Stimulated activated CD4-positive, alpha-beta T cell treated with anti-CD3 and anti-CD28 coated beads, Interleukin-15, amount 100 ng/mL, for 1 hour (primary cell): ENCODE measurements at regions not wholly inside any gene's neighbourhood (a gene's known extent, or its start where the extent isn't known, plus 50 kb on each side); places are given as distances from the start of the nearest gene placed in this dataset.

Source experiments
- DNase-seq, 2 donors: peaks; one replicate each; pipeline ENCODE4 v3.0.0-alpha.2; 2020; ENCODE audit warnings: low read depth in 1 of 2, low spot score in 1 of 2

DNA sequence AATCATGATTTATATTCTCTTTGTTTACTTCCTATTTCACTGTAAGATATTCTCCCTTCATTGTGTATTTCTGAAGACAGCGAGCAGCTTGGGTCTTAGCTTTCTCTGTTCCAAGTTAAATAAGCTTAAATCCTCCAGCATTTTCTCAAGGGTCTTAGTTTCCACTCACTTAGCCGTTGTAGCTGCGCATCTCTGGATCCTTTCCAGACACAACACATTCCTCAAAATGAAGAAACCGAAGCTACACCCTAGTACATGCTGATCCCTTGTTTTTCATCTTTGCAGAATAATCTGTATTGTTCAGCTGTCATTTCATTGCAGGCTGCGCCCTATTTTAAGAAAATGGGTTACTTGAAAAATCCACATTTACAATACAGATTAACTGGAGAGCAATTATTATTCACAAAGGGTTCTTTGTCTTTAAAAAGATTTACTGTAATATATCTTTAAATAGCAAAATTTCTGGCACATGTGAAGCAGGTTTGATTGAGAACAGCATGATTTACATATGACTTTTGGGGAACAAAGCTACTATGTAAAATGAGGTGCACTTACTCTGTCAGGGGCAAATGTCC is 375.8 kb downstream of the QKI start:
- DNase-seq, result no peak

DNA sequence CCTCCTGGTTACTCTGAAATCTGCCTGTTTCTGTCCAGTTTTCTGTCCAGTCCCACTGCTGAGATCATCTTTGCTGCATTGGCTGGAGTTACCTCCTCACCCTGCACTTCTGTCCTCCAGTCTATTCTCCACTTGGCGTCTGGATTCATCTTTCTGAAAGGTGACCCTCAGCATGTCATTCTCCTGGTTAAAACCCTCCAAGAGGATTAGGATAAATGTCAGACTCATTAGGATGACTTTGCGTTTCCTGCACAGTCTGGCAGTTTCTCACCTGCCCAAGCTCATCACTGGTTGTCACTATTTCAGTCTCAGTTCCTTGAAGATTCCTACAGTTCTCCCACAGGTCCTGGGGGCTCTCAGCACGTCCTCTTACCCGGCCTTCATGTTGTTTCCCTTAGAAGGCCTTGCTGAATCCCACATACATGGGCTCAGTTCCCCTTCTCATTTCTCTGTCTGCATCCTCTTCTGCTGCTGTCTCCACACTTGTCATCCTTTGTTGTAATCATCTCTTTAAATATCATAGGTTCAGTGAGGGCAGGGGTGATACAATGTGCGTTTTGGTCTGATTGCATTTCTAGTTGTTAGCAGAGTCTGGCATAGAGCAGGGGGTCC is 374.8 kb downstream of the QKI start:
- DNase-seq, result no peak

DNA sequence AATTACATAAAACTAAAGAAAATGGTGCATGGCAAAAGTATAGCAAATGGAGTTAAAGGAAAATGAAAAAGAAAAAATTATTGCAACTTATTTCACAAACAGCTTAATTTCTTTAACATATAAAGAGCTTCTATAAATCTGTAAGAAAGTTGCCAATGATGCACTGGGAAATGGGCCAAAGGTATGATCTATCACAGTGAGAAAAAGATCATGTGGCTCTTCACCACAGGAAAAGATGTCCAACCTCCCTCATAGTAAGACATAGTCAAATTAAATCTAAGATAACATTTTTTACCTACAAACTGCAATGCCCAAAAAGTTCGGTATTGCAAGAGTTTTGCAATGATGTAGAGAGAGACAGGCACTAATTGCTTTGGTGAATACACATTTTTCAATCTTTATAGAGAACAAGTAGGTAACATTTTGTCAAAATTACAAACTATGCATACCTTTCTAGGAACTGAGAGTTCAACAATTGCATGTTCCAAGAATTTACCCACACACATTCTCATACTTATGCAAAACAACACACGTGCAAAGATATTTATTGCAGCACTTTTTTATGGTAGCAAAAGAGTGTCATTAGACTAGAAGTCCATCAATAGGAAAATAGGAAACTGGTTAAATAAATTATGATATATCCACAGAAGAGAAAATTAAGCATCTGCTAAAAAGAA is 372.6 kb downstream of the QKI start:
- DNase-seq, result no peak

DNA sequence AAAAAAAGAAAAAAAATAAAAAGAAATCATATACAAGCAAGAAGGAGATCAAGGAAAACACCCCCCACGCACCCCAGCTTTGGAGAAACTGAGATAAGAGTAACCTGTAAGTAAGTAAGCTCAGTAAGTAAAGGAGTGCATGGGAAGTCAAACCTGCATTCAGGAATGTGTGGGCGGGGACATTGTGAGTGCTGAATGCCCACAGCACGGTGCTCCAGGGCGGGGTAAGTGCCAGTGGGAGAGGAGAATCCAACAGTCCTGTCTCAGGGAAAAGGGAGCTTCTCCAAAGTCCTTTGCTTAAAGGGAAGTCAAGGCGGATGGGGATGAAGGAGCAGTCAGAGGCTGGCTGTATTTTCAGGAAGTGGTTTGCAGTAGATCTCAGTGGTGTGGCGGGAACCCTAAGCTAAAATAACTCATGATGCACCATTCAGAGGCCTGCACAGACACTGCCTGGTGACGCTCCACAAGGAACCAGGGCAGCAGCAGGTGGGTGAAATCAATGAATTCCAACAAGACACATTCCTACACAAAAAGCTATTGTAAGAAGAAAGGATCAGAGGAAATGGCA is 368.0 kb downstream of the QKI start:
- DNase-seq, result no peak

DNA sequence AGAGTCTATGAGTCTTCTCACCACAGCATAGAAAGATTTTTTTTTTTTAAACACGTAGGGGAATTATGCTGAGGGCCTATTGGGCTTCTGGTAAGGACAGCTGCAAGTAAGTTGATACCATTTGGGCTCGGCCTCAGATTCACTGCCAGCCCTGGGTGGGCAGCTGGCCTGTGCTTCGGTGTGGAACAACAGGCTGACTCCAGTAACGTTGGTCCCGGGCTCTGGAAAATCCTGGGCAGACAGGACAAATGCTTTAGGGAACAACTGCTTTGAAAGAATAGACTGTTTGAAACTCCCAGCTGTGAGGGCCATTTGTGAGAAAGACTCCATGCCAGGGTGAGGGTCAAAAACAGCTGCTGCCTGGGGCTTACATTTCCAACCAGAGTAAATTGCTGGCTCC is 366.5 kb downstream of the QKI start:
- no peak for DNase-seq

DNA sequence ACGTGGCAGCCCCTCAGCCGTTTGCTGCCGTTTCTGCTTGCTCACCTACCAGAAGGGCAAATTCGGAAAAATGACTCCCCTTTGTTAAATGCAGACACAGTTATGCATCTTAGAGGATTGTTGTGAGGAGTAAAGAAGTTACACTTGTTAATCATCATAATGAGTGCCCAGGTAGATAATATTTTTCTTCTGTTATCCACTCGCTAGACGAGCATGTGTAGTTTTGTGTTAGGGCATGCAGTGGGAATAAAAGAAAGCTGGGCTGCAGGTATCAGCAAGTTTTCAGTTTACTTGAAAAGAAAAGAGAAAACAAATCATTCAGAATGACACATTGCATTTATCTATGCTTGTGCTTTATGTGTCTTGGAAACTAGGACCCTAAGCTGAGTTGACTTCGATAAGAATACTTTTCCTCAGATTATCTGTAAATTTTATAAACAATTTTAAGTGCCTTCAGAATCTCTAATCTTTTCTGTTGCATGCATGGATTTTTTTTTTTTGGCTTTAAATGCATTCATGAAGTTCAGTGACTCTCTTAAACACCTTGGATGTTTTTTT is 365.3 kb downstream of the QKI start:
- DNase-seq, result no peak

DNA sequence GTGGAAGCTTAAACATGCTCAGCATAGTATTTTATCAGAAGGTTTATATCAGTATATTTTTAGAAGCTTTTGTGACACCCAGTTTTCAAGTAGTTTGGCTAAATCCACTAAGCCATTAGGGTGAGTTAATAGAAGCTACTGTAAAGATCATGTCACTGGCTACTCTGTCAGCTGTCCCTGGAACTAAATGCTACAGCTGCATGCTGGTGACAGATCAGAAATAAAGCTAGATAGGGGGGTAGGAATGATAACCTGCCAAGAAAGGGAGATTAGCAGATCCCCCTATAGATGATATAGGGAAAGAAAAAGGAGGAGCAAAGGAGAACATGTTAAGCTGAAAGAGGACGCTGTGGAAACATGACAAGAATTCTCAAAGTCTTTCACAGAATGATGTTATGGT is 363.2 kb downstream of the QKI start:
- DNase-seq, result no peak

DNA sequence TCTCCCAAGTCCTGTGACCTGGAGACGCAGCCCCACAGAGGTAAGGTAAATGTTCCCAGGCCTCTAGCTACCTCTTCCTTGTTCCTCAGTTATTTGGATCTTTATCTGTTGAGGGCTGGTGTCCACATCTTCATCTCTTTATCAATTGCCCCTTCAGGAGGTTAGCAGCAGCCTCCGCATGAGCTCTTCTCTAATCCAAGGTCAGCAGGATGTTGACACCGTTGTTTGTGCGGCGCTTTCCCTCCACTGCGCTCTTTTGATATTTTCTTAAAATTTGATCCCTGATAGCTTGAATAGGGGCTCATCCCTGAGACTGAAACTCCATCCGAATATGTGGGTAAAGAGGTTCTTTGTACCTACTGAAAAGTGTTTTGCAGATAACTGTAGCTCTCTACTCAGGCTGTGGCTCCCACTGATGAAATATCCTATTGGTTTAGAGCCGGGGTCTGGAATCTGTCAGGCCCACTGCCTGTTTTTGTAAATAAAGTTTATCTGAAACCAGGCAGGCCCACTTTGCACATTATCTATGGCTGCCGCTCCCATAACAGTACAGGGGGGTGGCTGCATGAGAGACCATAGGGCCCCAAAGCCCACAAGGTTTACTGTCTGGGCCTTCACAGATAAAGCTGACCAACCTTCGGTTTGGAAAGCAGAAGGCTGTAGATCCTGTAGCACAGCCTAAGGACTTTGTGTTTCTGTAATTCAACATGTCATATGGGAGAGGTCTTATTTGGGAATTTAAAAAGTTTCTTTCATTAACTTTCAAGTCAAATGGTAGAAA is 362.6 kb downstream of the QKI start:
- no peak for DNase-seq

DNA sequence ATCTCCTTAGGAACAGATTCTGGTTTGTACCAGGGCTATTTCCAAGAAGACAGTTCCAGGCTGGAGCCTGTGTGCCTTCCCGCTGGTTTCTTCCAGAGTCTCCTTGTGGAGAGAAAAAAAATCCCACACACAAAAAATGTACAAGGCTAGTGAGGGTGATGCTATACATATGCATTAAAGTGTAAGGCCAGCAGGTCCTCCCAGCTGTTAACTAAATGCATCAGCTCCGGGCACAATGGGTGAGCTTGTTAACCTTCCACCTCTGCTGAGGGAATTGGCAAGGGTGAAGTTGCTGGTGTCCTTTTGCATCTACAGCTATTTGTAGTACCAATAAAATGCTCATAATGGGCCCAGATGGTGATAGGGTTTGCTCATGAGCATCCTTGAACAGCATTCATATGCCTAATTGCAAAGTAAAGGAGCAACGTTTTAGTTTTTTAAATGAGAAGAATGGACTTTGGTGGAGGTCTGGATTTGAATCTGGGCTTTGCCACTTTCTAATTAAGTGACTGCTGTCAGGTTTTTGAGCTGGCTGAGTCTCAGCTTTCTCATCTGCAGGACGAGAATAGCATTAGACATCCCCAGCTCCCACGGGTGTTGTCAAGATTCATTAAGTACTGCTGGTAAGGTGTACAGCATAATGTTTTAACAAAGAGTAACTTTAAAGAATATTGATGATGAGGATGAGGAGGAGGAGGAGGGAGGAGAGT is 361.8 kb downstream of the QKI start:
- DNase-seq, result no peak

DNA sequence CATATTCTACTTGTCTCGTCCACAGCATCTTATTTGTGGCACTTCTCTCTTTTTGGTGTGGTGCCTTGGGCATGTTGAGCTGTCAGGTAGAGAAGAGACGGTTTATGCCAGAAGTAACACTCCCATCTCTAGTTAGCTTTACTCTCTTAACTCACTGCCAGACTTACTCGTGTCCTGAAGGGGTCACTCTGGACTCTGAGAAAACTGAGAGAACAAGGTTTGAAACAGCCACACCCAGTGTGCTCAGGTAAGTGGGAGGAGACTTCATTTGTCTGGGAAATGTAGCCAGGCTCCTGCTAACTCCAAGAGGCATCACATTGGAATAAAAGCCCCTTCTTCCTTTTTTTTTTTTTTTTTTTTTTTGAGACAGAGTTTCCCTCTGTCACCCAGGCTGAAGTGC is 360.8 kb downstream of the QKI start:
- DNase-seq, result no peak

DNA sequence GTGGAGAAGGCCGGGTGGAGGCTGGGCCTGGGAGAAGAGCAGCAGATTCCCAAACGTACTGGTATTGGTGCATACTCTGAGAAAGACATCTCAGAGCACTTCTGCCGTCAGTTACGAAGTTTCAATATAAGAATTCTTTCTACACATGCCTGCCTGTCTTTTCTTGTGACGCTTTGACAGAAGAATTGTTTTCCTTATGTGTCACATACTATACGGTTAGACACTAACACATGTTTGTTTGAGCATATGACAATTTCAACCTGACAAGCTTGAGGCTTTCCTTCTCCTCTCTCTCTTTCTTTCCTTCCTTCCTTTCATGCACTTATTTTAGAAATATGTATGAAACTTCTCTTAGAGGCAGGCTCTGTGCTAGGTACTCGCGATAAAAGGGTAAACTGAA is 360.0 kb downstream of the QKI start:
- no peak for DNase-seq

DNA sequence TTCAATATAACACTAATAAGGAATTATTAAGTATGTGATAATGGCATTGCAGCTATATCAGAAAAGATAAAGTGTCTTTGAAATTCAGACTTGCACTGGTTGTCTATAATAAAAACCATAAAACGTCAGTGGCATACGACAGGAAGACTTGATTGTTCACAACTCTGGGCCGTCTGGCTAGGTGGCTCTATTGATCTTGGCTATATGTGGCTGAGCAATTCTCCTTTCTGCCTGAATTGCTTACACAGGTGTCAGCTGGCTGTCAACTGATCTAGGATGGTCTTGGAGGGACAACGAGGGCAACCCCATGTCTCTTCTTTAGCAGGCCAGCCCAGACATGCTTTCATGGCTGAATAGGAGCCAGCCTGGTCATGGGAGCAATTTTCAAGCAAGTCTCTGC is 359.1 kb downstream of the QKI start:
- DNase-seq, result no peak

DNA sequence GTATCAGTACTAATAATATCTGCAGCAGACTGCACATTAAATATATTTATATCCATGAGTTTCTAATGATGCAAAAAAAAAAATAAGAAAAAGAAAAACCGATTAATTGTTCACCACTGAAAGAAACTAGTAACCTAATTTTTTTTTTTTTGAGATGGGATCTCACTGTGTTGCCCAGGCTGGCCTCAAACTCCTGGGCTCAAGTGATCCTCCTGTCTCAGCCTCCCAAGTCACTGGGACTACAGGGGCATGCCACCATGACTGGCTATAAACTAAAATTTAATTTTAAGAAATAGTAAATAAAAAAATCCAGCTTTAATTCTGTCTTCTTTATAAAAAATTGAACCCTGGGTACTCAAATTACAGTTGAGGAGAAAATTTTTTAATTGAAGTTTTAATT is 358.2 kb downstream of the QKI start:
- no peak for DNase-seq

DNA sequence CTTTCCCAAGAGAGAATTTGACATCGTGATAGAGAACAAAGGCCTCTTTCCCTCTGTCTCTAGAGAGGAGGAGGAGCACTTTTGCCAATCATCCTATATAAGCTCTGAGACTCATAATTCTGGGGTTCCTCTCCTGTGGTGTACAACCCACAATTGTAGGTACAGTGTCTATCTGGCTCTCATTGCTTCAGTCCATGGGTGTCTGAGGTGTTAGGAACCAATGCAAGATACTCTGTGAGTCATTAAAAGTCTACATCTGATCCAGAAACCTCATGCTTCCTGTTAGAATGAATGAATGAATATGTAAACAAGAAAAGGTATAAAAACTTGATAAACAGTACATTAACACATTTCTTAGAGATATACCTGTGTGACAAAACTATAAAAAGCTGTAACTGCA is 356.7 kb downstream of the QKI start:
- DNase-seq, result no peak

DNA sequence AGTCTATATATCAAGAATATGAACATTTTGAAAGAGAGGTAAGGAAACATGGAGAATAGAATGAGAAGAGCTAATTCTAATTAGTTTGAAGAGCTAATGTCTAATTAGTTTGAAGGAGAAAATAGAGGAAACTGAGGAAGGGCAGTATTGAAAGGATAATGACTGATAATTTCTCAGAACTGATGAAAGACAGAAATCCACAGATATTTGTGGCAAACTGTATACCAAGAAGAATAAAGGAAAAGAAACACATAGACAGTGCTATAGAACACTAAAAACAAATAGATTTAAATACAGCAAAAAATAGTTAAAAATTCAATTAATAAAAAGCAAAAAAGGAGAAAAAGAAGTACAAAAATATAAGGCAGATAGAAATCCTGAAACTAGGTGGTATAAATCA is 354.4 kb downstream of the QKI start:
- DNase-seq, result no peak

DNA sequence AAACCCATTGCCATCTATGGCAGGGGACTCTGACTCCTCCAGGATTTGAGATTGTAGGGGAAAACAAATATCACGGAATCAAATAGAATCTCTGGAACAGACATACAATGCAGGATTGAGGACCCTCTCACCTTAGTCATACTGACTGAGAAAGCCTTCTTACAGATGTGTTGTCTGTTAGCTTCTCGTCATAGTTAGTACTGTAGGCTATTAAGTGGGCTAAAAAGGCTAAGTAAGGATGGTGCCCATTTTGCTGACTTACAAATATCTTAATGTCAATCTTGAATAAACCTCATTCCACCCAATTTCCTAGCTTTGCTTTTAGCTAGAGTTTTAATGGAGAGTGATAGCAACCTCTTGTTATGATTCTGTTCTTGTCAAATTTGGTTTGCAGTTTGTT is 352.4 kb downstream of the QKI start:
- no peak for DNase-seq

DNA sequence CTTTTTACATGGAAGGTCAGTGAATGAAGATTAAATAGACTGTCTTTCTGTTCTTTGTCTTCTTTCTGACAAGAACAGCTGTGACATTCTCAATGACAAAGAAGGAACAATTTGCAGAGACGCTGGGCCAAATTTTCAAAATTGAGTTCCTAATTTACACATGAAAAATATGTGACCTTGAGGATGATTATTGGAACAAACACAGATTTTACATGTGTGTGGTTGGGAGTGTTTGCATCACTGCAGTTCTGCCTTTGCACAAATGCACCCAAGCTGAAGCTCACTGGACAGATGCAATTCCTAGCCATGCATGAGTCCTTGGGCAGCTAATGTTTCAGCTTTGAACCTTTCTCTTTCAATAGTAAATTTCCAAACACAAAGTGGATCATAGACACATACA is 350.8 kb downstream of the QKI start:
- no peak for DNase-seq

DNA sequence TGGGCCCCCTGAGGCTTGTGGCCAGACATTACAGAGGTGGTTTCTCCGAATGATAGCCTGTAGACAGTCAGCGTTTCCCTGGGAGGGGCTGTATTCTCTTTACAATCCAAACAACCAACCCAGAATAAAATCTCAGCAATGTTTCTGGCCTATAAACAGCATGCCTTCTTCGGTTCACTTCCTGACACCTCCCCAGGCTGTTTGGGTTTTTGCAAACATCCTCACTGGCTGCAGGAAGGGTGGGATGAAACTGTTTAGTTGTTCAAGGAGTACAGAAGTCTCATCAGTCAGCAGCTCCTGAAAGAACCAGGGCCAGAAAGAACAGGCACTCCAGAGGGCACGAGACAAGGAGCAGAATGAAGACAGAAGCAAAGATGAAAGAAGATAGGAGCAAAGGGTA is 350.0 kb downstream of the QKI start:
- DNase-seq, result no peak

DNA sequence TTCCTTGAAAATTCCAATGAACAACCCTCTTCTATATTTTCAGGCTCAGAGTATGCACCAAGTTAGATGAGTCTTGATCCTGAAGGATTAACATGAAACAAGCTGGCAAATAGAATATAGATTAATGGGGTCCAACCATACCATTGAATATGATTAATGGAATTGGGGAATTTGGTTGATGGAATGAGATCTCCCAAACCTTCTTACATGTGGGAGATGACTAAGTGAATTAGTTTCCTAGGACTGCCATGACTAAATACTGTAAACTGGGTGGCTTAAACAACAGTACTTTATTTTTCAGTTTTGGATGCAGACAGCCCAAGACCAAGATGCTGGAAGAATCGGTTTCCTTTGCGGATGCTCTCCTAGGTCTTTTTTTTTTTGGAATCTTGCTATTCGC is 347.0 kb downstream of the QKI start:
- DNase-seq, result no peak

DNA sequence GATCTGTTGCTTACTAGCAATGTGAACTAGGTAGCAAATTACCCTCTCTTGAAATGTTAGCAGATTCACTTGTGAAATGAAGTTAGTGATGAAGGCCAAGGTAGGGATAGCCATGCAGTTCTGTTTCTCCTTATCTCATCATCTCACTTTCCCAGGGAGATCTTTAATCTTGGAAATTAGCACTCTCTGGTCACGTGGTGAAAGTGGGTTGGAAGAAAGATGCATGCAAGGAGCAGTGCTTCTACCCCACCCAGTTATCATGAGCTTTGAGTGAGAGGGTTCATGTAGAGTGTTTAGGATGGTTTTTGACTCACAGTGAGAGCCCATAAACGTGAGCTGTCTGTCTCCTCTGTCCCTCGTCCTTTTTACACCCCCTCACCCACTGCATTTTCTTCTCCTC is 346.3 kb downstream of the QKI start:
- DNase-seq, result no peak

DNA sequence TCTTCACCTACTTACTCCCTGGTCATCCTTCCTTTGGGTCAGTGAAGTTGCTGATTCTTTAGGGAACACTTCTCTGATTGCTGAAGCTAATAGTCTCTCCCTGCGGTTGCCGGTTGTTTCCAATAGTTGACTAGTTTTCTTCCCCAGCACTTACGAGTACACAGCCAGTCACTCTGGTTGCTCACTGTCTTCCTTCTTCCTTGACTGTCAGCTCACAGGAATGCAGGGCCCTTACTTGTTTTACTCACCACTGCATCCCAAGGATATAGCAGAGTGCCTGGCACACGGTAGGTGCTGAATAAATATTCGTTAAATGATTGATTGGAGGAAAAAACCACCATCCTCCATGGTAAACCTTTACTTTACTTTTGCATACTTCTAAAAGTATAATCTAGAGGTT is 345.0 kb downstream of the QKI start:
- DNase-seq, result no peak
